Muscle layer of colon (tissue), 2 donors: ENCODE measurements at regions not wholly inside any gene's neighbourhood (a gene's known extent, or its start where the extent isn't known, plus 50 kb on each side); places are given as distances from the start of the nearest gene placed in this dataset.
"Not testable (repeated sequence)": the region's sequence is repeated elsewhere in the genome, so short reads cannot be mapped to it uniquely, and the experiment has no call there.

Experiments used
- H3K27ac ChIP-seq: one replicate; pipeline ENCODE4 v1.7.0; 2013; ENCODE audit warnings: low read depth, mild to moderate bottlenecking, low read length, moderate library complexity
- H3K27me3 ChIP-seq, 2 donors: one replicate each; pipeline ENCODE4 v1.7.0; 2013; ENCODE audit warnings: low read length in 2 of 2, mild to moderate bottlenecking in 2 of 2; ENCODE audit not compliant: insufficient read depth in 2 of 2, control insufficient read depth in 1 of 2
- H3K36me3 ChIP-seq: one replicate; pipeline ENCODE4 v1.7.0; 2013; ENCODE audit warnings: mild to moderate bottlenecking, low read length; ENCODE audit not compliant: insufficient read depth
- H3K4me1 ChIP-seq: one replicate; pipeline ENCODE4 v1.7.0; 2013; ENCODE audit warnings: mild to moderate bottlenecking, low read length; ENCODE audit not compliant: insufficient read depth
- H3K4me3 ChIP-seq, 2 donors: one replicate each; pipeline ENCODE4 v1.7.0; 2013; ENCODE audit warnings: low read length in 2 of 2, low read depth in 1 of 2, mild to moderate bottlenecking in 1 of 2, moderate library complexity in 1 of 2
- H3K9ac ChIP-seq: one replicate; pipeline ENCODE4 v1.7.0; 2013; ENCODE audit warnings: low read length
- H3K9me3 ChIP-seq: one replicate; pipeline ENCODE4 v1.7.0; 2013; ENCODE audit warnings: mild to moderate bottlenecking, low read length
- donor health status: abdominal sarcoma.
- donor health status: Adenocarcinoma of cecum.

DNA sequence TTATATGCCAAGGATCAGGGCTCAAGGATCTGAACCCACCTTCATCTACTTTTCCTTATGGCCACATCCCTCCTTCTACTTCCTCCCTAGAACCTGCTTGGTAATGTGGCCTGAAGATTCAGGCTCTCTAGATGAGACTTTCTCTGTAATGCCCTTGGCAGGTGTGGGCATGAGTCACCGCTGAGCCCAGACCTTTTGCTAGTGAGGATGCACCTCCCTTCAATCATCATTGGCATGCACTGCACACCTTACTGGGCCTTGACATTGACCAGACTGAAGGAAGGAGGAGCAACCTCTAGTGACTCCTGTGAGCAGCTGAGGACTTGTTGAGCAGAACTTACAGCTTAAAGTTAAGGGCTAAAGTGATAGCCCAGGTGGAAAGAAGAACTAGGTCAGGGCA lies 405.3 kb downstream of the MAFB start:
- peaks cover 28% of the 10 kb centered on the region for H3K4me1 ChIP-seq
- no peaks in the 10 kb centered on the region for H3K9me3 ChIP-seq
- no peaks in the 10 kb centered on the region for H3K27me3 ChIP-seq
- no peaks in the 10 kb centered on the region for H3K36me3 ChIP-seq
- H3K27ac ChIP-seq: no peak overlapping the region
- no peak overlapping the region for H3K9ac ChIP-seq
- no peak overlapping the region for H3K4me3 ChIP-seq

DNA sequence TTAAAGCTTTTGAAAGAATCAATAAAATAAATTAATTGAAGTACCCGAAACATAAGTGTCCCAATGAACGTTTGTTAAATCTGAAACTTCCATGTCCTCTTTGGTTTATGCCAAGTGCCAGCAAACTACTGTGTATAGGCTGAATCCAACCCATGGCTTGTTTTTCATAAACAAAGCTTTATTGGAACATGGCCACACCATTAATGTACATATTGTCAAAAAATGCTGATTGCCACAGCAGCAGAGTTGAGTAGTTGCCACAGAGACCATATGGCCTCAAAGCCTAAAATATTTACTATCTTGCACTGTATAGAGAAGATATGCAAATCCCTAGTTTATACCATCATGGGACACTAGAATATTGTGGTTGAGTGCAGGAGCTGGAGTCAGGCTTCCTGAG lies 406.1 kb downstream of the MAFB start:
- Histone ChIP-seq H3K27me3 (no peaks in the 10 kb centered on the region), H3K27ac (no peak overlapping the region), H3K9me3 (no peaks in the 10 kb centered on the region), H3K4me1 (peaks cover 32% of the 10 kb centered on the region), H3K9ac (no peak overlapping the region), H3K4me3 (no peak overlapping the region), H3K36me3 (no peaks in the 10 kb centered on the region)

DNA sequence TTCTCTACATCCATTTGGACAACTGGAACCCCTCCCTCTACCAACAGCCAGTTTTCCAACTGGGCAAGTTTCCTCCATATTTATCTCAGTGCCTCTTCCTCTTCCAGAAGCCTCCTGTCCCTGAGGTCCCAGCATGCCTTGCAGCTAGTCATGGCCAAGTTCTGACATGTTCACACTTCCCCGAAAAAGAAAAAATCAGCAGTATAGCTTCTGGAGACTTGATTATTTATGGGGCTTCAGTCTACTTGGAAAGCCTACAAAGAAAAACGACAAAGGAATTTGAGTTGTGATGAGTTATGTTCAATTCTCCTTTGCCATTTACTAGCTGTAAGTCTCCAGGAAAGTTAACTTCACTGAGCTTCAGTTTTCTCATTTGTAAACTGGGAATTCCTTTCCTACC lies 406.5 kb downstream of the MAFB start:
- H3K4me3 ChIP-seq: no peak overlapping the region
- H3K9ac ChIP-seq: no peak overlapping the region
- no peaks in the 10 kb centered on the region for H3K27me3 ChIP-seq
- H3K27ac ChIP-seq: no peak overlapping the region
- no peaks in the 10 kb centered on the region for H3K9me3 ChIP-seq
- H3K36me3 ChIP-seq: no peaks in the 10 kb centered on the region
- H3K4me1 ChIP-seq: peaks cover 28% of the 10 kb centered on the region

DNA sequence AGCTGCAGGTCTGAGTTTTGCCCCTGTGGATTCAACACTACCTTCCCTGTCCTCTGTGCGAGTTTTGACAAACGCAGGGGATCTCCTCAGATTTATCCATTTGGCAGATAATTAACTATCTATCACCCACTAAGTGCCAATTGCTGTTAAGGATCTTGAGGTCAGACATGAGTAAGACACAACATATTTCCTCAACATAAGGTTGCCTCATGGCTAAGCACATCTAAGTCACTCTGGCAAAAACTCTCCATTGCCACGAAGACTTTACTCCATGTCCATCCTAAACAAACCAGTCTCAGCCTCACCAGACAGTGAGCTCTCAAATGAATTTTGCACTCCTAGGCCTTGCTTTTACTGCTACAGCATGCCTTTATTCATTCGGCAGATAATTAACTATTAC lies 408.4 kb downstream of the MAFB start:
- H3K4me3 ChIP-seq: no peak overlapping the region
- H3K27me3 ChIP-seq: no peaks in the 10 kb centered on the region
- peaks cover 21% of the 10 kb centered on the region for H3K4me1 ChIP-seq
- no peaks in the 10 kb centered on the region for H3K36me3 ChIP-seq
- H3K9ac ChIP-seq: no peak overlapping the region
- H3K9me3 ChIP-seq: no peaks in the 10 kb centered on the region
- H3K27ac ChIP-seq: no peak overlapping the region

DNA sequence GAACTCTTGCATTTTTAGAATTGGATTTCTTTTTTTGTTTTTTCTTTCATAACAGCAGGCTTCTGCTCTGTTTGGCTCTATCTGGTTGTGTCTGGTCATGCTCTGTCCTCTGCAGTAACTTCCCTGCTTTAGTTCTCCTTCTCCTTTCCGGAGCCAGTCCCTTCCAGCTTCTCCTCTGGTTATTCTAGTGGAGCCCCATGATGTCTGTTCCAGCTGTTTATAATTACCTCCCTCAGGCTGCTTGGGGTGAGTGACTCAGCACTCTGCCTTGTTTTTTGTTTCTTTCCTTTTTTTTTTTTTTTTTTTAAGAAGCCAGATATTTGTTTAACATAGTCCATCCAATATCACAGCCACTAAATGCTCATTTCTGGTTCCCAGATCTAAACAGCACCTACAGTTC lies 409.6 kb downstream of the MAFB start:
- peaks cover 21% of the 10 kb centered on the region for H3K4me1 ChIP-seq
- H3K4me3 ChIP-seq: no peak overlapping the region
- H3K36me3 ChIP-seq: no peaks in the 10 kb centered on the region
- H3K9me3 ChIP-seq: no peaks in the 10 kb centered on the region
- no peak overlapping the region for H3K27ac ChIP-seq
- no peak overlapping the region for H3K9ac ChIP-seq
- H3K27me3 ChIP-seq: no peaks in the 10 kb centered on the region

DNA sequence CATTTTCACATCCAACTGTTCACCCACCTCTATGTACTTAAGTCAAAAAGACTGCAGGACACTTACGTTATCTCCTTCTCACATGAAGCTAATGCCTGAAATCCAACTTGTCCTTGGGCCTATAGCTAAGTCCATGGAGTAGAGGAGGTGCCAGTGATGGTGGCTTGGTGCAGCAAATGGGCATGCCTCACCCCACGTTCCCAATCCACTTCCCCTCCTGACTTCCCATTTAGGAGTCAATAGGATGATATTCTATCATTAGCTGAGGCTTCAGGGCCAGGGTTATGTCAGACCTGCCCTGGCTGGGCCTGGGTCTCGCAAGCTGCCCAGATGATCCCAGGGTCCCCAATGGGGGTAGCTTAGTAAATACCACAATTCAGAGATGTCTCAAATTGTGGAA lies 410.4 kb downstream of the MAFB start:
- Histone ChIP-seq H3K36me3 (no peaks in the 10 kb centered on the region), H3K27ac (no peak overlapping the region), H3K4me1 (peaks cover 21% of the 10 kb centered on the region), H3K9me3 (no peaks in the 10 kb centered on the region), H3K9ac (no peak overlapping the region), H3K4me3 (no peak overlapping the region), H3K27me3 (no peaks in the 10 kb centered on the region)

DNA sequence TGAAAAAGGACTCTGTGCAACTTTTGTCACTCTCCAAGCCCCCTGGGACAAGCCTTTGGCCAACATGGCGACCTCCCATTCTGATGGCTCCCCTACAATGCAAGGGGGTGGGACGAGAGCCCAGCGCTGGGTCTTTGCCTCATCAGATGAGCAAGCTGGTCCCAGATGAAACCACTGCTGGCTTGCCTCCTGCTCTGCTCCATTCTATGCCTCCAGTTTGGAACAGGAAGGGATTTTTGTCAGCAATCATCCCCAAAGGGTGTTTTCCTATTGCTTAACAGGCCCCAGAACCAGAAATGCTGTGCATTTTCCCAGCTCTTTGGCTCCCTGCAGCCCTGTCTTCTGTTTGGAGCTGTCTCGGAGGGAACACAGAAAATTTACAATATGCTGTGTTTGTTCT lies 412.7 kb downstream of the MAFB start:
- Histone ChIP-seq H3K4me1 (peaks cover 13% of the 10 kb centered on the region), H3K9me3 (no peaks in the 10 kb centered on the region), H3K27ac (no peak overlapping the region), H3K4me3 (no peak overlapping the region), H3K36me3 (no peaks in the 10 kb centered on the region), H3K9ac (no peak overlapping the region), H3K27me3 (no peaks in the 10 kb centered on the region)

DNA sequence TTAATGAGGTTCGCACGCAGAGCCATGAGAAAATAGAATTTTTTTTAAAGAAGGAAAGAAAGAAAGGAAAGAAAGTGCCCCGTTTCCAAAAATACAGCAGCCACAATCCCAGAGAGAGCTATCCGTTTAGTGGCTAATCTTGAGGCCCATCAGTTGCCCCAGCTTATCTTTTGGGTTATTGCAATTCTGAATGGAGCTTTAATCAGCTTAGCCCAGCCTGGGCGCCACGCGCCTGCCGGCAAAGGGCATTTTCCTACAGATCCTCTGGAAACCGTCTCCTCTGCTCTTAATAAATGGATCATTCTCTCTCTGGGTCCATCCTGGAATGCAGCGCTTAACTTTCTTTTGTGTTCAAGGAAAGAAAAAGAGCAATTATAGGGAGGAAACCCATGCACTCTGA lies 413.3 kb downstream of the MAFB start:
- peaks cover 13% of the 10 kb centered on the region for H3K4me1 ChIP-seq
- H3K4me3 ChIP-seq: no peak overlapping the region
- H3K36me3 ChIP-seq: no peaks in the 10 kb centered on the region
- H3K9me3 ChIP-seq: no peaks in the 10 kb centered on the region
- H3K9ac ChIP-seq: no peak overlapping the region
- no peaks in the 10 kb centered on the region for H3K27me3 ChIP-seq
- no peak overlapping the region for H3K27ac ChIP-seq

DNA sequence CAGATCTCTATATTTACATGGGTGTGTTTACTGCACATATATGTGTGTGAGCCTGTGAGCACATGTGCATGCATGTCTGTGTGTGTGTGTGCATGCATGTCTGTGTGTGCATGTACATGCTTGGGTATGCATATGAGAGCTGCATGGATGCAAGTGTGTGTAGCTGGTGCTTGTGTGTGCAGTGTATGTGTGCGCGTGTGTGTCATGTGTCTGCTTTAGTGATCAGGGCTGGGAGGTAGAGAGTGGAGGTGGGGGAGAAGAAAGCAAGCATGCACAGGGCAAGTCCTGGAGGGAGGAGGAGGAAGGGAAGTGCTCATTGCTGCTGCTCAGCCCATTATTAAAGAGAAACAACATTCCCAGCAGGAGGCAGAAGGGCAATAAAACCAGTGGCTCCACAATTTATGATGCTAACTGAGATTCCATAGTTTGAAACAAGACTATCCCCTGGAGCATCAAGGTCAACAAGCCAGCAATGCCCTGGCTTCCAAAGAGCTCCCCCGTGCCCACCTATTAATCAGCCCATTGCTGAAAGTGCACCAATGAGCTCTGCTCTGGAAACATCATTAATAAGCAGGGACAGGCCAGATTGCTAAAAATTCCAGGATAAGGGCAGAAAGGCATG lies 414.0 kb downstream of the MAFB start:
- no peaks in the 10 kb centered on the region for H3K9me3 ChIP-seq
- no peak overlapping the region for H3K27ac ChIP-seq
- no peaks in the 10 kb centered on the region for H3K36me3 ChIP-seq
- H3K4me1 ChIP-seq: peaks cover 13% of the 10 kb centered on the region
- no peak overlapping the region for H3K9ac ChIP-seq
- H3K4me3 ChIP-seq: no peak overlapping the region
- no peaks in the 10 kb centered on the region for H3K27me3 ChIP-seq

DNA sequence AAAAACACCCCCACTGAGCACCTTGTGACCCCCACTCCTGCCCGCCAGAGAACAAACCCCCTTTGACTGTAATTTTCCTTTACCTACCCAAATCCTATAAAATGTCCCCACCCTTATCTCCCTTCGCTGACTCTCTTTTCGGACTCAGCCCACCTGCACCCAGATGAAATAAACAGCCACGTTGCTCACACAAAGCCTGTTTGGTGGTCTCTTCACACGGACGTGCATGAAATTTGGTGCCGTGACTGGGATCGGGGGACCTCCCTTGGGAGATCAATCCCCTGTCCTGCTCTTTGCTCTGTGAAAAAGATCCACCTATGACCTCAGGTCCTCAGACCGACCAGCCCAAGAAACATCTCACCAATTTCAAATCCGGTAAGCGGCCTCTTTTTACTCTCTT lies 419.8 kb downstream of the MAFB start:
- H3K27me3 ChIP-seq, H3K9me3 ChIP-seq, H3K4me3 ChIP-seq, H3K27ac ChIP-seq, H3K36me3 ChIP-seq, H3K4me1 ChIP-seq, H3K9ac ChIP-seq: not testable (repeated sequence)

DNA sequence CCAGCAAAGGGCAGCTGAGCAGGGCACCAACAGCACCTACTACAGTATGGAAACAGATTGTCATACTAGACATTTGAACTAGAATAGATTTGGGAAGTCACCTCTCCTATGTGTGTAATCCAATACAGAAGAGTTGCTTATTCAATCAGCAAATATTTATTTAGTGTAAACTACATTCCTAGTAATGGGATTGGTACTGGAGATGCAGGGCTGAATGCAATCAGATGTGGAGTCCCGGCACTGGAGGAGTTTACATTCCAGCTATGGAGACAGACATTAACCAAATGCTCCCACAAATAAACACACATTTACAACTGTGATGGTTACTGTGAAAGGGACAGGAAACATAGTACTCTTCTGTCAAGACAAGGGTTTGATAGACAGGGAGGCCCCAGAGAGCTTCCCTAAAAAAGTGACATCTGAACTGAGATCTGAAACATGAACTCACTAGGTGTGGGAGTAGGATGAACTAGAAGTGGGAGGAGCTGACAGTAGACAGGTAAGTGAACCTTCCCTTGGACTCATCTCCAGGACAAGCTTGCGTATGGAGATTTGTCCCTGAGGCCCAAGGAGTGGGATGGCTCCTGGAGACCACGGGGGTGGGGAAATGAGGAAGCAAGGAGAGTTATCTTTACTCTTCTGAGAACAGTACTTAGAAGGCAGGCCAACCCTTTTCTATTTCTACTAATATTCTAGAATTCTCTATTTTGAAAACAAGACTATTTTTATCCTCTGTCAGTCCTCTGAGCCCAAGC lies 420.5 kb downstream of the MAFB start:
- Histone ChIP-seq H3K4me1 (no peaks in the 10 kb centered on the region), H3K9ac (no peak overlapping the region), H3K27me3 (no peaks in the 10 kb centered on the region), H3K36me3 (no peaks in the 10 kb centered on the region), H3K9me3 (no peaks in the 10 kb centered on the region), H3K27ac (no peak overlapping the region), H3K4me3 (no peak overlapping the region)
